B cell (primary cell): ENCODE measurements at regions not wholly inside any gene's neighbourhood (a gene's known extent, or its start where the extent isn't known, plus 50 kb on each side); places are given as distances from the start of the nearest gene placed in this dataset.

ENCODE experiments used
- ATAC-seq: fragments of 200-7000 bp; cut with Tn5 transposase; one replicate; pipeline ENCODE4 v1.10.0; 2021; ENCODE audit warnings: low read depth, mild to moderate bottlenecking, moderate number of reproducible peaks, moderate library complexity
- CTCF ChIA-PET: fragments of 350-600 bp; sonication (Branson Sonifier 250); formaldehyde crosslinking; loops from one replicate; lab custom pipeline; 2021; ENCODE audit warnings: antibody characterized with exemption, inconsistent platforms; lab: Charles Lee
- POLR2A ChIA-PET: fragments of 350-600 bp; sonication (Branson Sonifier 250); formaldehyde crosslinking; loops from one replicate; lab custom pipeline; 2021; ENCODE audit warnings: antibody characterized with exemption; lab: Charles Lee
- DNase-seq: peaks from one replicate; pipeline ENCODE4 v3.0.0; 2013
- H2AFZ ChIP-seq: 2 replicates; pipeline ENCODE4 v1.6.1; 2012; ENCODE audit warnings: mild to moderate bottlenecking, low read depth, low read length; ENCODE audit not compliant: insufficient read depth, poor library complexity, severe bottlenecking
- H3K27ac ChIP-seq, 2 donors: 1 replicate in 1 of 2; 2 replicates in 1 of 2; pipeline ENCODE4 v1.5.1; 2012 to 2013; ENCODE audit warnings: low read length in 2 of 2, mild to moderate bottlenecking in 2 of 2, moderate library complexity in 1 of 2
- H3K27me3 ChIP-seq, 4 experiments: fragments of 200-600 bp in 1 of 4; sonication (generic) in 1 of 4; replicated peaks in 1 of 4; 1 replicate in 2 of 4; 2 replicates in 2 of 4; pipeline versions ENCODE4 v1.6.1 to v1.7.0; 2013 to 2016; ENCODE audit warnings: low read length in 3 of 4, mild to moderate bottlenecking in 2 of 4, mixed read lengths in 1 of 4, moderate library complexity in 1 of 4; ENCODE audit not compliant: insufficient read depth in 4 of 4, control insufficient read depth in 3 of 4; ENCODE audit errors: control extremely low read depth in 1 of 4
- H3K36me3 ChIP-seq, 2 experiments: replicated peaks in 1 of 2; 1 replicate in 1 of 2; 2 replicates in 1 of 2; pipeline versions ENCODE4 v1.6.1 to v1.7.1; 2013; ENCODE audit warnings: low read length in 1 of 2; ENCODE audit not compliant: insufficient read depth in 2 of 2, control insufficient read depth in 1 of 2; ENCODE audit errors: control extremely low read depth in 1 of 2, extremely low read depth in 1 of 2
- H3K4me1 ChIP-seq, 2 donors: fragments of 200-600 bp in 1 of 2; sonication (generic) in 1 of 2; 1 replicate in 1 of 2; 2 replicates in 1 of 2; pipeline versions ENCODE4 v1.5.1 to v1.6.1; 2013 to 2017; ENCODE audit warnings: low read length in 2 of 2; ENCODE audit not compliant: control insufficient read depth in 2 of 2, insufficient read depth in 2 of 2
- H3K4me2 ChIP-seq: replicated peaks from 2 replicates; pipeline ENCODE3; 2012; ENCODE audit warnings: mild to moderate bottlenecking, low read depth, low read length; ENCODE audit not compliant: poor library complexity, severe bottlenecking
- H3K4me3 ChIP-seq, 5 experiments: fragments of 200-600 bp in 1 of 5; sonication (generic) in 1 of 5; 1 replicate in 3 of 5; 2 replicates in 2 of 5; pipeline versions ENCODE4 v1.5.1 to v1.7.0; 2011 to 2016; ENCODE audit warnings: low read length in 4 of 5, mild to moderate bottlenecking in 4 of 5, low read depth in 2 of 5, control low read depth in 1 of 5, moderate library complexity in 1 of 5; ENCODE audit not compliant: insufficient read depth in 1 of 5; ENCODE audit errors: control extremely low read depth in 1 of 5, extremely low read depth in 1 of 5
- H3K79me2 ChIP-seq: fragments of 200-600 bp; sonication (generic); one replicate; pipeline ENCODE4 v1.6.0; 2016; ENCODE audit warnings: low read length; ENCODE audit not compliant: control insufficient read depth, insufficient read depth
- H3K9ac ChIP-seq: fragments of 200-600 bp; sonication (generic); 2 replicates; pipeline ENCODE4 v1.6.1; 2017; ENCODE audit warnings: mild to moderate bottlenecking, low read length, moderate library complexity
- H3K9me3 ChIP-seq, 3 donors: one replicate each; pipeline versions ENCODE4 v1.6.1 to v1.7.1; 2013; ENCODE audit warnings: low read length in 2 of 3; ENCODE audit not compliant: control insufficient read depth in 2 of 3, insufficient read depth in 1 of 3; ENCODE audit errors: control extremely low read depth in 1 of 3
- H4K20me1 ChIP-seq: 2 replicates; pipeline ENCODE4 v1.6.0; 2012; ENCODE audit warnings: mild to moderate bottlenecking, low read length; ENCODE audit not compliant: insufficient read depth, control insufficient read depth, poor library complexity, severe bottlenecking
- H3K27ac Mint-ChIP-seq: one replicate; pipeline ENCODE4 v1.8.0; 2021; ENCODE audit warnings: mixed read lengths
- H3K27me3 Mint-ChIP-seq: one replicate; pipeline ENCODE4 v1.8.0; 2021; ENCODE audit warnings: mixed read lengths
- H3K4me1 Mint-ChIP-seq: one replicate; pipeline ENCODE4 v1.8.0; 2021; ENCODE audit warnings: mixed read lengths
- H3K4me3 Mint-ChIP-seq: one replicate; pipeline ENCODE4 v1.8.0; 2021; ENCODE audit warnings: mixed read lengths
- H3K9me3 Mint-ChIP-seq: one replicate; pipeline ENCODE4 v1.8.0; 2022; ENCODE audit warnings: mixed read lengths; ENCODE audit not compliant: insufficient read depth
- CTCF ChIP-seq: fragments of 200-600 bp; IDR thresholded peaks from one replicate; pipeline ENCODE4 v1.8.0; 2022; ENCODE audit warnings: antibody characterized with exemption, mild to moderate bottlenecking
- EZH2 ChIP-seq: IDR thresholded peaks from 2 replicates; pipeline ENCODE4 v1.6.1; 2012; ENCODE audit warnings: borderline replicate concordance, low read depth, mild to moderate bottlenecking, moderate library complexity, low read length; ENCODE audit not compliant: insufficient read depth, poor library complexity, severe bottlenecking
- WGBS: methylation state at CpG from one replicate; pipeline ENCODE4 v1.1.5; 2013; ENCODE audit warnings: missing lambda C conversion rate; ENCODE audit not compliant: insufficient coverage; 5-methylcytosine and 5-hydroxymethylcytosine counted together
- intact Hi-C: fragments of 100-400 bp; cut with micrococcal nuclease; formaldehyde crosslinking; loops from one replicate; pipeline ENCODE4 v1.10.0; 2022

DNA sequence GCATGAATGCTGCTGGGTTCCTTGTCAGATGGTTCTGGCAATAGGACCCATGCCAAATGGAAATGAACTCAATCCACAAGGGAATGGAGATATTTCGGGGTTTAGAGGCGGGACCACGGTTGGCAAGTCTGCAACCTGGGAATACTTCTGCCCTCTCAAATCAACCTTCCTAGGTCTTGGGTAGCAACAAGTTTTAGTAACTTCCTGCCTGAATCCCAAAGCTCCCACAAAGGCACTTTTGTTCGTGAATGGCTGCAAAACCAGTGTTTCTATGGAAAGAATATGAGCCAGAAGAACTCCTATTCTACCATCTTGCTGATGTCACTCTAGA is 790.1 kb upstream of the SLC8A1 start:
- no peak overlapping the region for H3K4me3 Mint-ChIP-seq
- CTCF ChIA-PET, result no interaction called here
- no peaks in the 10 kb centered on the region for H3K4me1 ChIP-seq

DNA sequence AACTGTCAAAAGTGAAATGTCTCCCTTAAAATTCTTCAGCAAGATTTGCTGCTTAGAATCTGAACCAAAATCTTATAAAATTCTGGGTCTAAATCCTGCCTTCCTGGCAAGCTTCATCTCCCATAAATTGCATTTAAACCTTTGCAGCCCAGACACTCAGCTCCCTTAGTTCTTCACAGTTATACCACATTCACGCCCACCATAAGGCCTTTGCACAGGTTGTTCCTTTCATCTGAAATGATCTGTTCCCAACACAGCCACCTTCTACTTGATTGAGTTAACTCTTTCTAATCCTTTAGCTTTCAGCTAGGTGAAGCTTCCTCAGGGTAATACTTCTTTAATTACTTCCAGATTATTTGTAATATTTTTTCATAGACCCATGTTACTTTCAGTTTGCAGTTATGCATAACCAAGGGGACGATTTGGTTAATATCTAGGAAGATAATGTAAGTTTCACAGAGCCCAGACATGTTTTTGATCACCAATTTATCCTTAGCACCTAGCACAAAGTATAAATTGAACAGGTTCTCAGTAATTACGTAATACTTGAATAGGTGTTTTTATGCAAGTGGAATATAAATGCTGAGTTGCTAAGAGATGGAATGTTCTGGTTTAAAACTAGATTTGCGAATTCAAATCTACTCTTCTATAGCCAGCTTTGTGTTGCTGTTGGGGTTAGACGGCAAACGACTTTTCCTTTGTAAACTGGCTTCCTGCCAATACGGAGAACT is 779.7 kb upstream of the PKDCC start:
- ChIA-PET POLR2A (no interaction called here), CTCF (no interaction called here)
- no peak overlapping the region for H2AFZ ChIP-seq
- TF ChIP-seq EZH2 (no peak), CTCF (no peak)
- H3K9ac ChIP-seq, result no peak overlapping the region
- H3K4me3 ChIP-seq, result no peak overlapping the region
- no peaks in the 10 kb centered on the region for H3K9me3 Mint-ChIP-seq
- no peaks in the 10 kb centered on the region for H3K36me3 ChIP-seq
- H3K4me3 Mint-ChIP-seq, result no peak overlapping the region
- no peaks in the 10 kb centered on the region for H4K20me1 ChIP-seq
- H3K4me1 Mint-ChIP-seq, result no peaks in the 10 kb centered on the region
- intact Hi-C loops, result no loop called here
- DNase-seq (no peak), ATAC-seq (no peak)
- no peaks in the 10 kb centered on the region for H3K79me2 ChIP-seq
- 100% methylated on average over 1 of the region's 7 CpGs for WGBS
- H3K27me3 ChIP-seq, result no peaks in the 10 kb centered on the region
- no peaks in the 10 kb centered on the region for H3K9me3 ChIP-seq
- H3K27me3 Mint-ChIP-seq, result no peaks in the 10 kb centered on the region
- no peak overlapping the region for H3K27ac Mint-ChIP-seq
- no peak overlapping the region for H3K4me2 ChIP-seq
- no peaks in the 10 kb centered on the region for H3K4me1 ChIP-seq
- H3K27ac ChIP-seq, result no peak overlapping the region

More for the DNA sequence above, 790.1 kb upstream of the SLC8A1 start:
- peaks cover 4% of the 10 kb centered on the region for H3K9me3 Mint-ChIP-seq
- Histone ChIP-seq H3K36me3 (no peaks in the 10 kb centered on the region), H3K9ac (no peak overlapping the region), H3K27me3 (no peaks in the 10 kb centered on the region), H2AFZ (no peak overlapping the region), H3K4me2 (no peak overlapping the region), H3K79me2 (no peaks in the 10 kb centered on the region), H3K4me3 (no peak overlapping the region), H3K9me3 (peaks cover 0 to 4% (median 1%) of the 10 kb centered on the region in 3 donors), H4K20me1 (no peaks in the 10 kb centered on the region), H3K27ac (no peak overlapping the region)
- intact Hi-C loops, result no loop called here
- no peaks in the 10 kb centered on the region for H3K27me3 Mint-ChIP-seq
- H3K4me1 Mint-ChIP-seq, result no peaks in the 10 kb centered on the region
- POLR2A ChIA-PET, result no interaction called here
- no CpG with 5 or more reads among the region's 4 CpGs for WGBS
- H3K27ac Mint-ChIP-seq, result no peak overlapping the region
- TF ChIP-seq CTCF (no peak), EZH2 (no peak)
- no peak for DNase-seq
- no peak for ATAC-seq
